ENCODE measurements at regions not wholly inside any gene's neighbourhood (a gene's known extent, or its start where the extent isn't known, plus 50 kb on each side); places are given as distances from the start of the nearest gene placed in this dataset.
"Not testable (repeated sequence)": the region's sequence is repeated elsewhere in the genome, so short reads cannot be mapped to it uniquely, and the experiment has no call there.

DNA sequence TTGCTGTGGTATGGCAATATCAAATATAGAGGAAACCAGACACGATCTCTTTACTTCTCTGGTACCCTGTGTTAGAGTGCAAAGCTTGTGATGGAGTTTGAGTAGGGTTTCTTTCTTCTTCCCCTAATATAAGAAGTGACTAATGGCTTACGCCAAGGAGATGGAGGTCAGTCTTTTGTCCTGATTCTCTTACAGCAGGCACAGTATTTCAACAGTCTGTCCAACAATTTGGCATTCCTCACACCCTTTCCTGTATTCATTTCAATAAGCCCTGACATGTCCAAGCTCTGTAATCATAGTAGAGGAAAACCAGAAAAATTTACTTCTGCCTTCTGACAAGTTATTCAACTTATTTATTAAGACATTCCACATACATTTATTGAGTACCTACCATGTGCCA is 546.2 kb downstream of the TMEM135 start:
- DNase-seq (ENCODE audit: low read depth in 1 of 2, low spot score in 1 of 2), result no peak
- in situ Hi-C loops (cut with HindIII; ENCODE audit: low pct_unique_long_range_greater_than_20kb, low sequenced_read_pairs), result no loop called here
- TF ChIP-seq JUND (IDR thresholded peaks at IDR 0.05; ENCODE audit: low read depth), result no peak

GRCh38 chr11:87575088-87575487 is 537.4 kb downstream of the TMEM135 start:
- no peak for DNase-seq (ENCODE audit: low read depth in 1 of 2, low spot score in 1 of 2)
- in situ Hi-C loops (cut with HindIII; ENCODE audit: low pct_unique_long_range_greater_than_20kb, low sequenced_read_pairs), result no loop called here
- no peak for TF ChIP-seq JUND (IDR thresholded peaks at IDR 0.05; ENCODE audit: low read depth)

DNA sequence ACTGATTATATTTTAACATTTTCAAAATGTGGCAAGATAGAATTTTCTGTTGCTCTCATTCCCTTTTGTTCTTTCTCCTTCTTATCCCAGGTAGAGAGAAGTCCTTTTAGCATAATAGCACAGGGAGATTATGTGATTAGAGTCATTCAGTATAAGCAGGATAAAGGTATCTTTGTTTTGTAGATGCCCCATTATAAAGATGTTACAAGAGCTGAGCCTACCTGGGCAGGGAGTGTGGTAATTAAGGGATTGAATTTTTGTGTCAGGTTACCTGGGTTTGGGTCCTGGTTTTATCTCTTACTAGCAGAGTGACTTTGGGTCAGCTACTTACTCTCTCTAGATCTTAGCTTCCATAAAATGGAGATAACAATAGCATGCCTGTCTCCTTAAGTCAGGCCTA is 536.5 kb downstream of the TMEM135 start:
- TF ChIP-seq JUND (IDR thresholded peaks at IDR 0.05; ENCODE audit: low read depth), result no peak
- no peak for DNase-seq (ENCODE audit: low read depth in 1 of 2, low spot score in 1 of 2)
- in situ Hi-C loops (cut with HindIII; ENCODE audit: low pct_unique_long_range_greater_than_20kb, low sequenced_read_pairs), result no loop called here

GRCh38 chr11:87573708-87574107 is 536.0 kb downstream of the TMEM135 start:
- in situ Hi-C loops (cut with HindIII; ENCODE audit: low pct_unique_long_range_greater_than_20kb, low sequenced_read_pairs), result no loop called here
- no peak for TF ChIP-seq JUND (IDR thresholded peaks at IDR 0.05; ENCODE audit: low read depth)
- DNase-seq (ENCODE audit: low read depth in 1 of 2, low spot score in 1 of 2), result no peak

- no peak for DNase-seq (ENCODE audit: low read depth in 1 of 2, low spot score in 1 of 2)
- in situ Hi-C loops (cut with HindIII; ENCODE audit: low pct_unique_long_range_greater_than_20kb, low sequenced_read_pairs), result no loop called here
- no peak for TF ChIP-seq JUND (IDR thresholded peaks at IDR 0.05; ENCODE audit: low read depth)
Measured at GRCh38 chr11:87572881-87573280, 535.1 kb downstream of the TMEM135 start.

DNA sequence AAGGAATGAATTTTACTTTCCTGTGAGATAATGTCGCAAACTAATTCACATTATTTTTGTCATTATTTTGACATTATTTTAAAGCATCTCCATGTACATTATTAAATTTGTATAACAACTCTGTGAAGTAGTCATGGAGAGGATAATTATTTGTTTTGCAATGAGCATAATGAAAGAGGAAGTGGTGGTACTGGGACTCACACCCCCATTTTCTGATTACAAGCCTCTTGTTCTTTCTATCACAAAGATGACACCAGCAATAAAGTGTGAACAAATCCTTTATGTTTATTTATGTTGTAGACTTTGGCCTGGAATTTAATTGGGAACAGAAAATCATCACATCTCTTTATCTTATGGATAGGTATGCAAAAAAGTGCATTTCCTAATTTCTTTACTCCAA is 522.6 kb downstream of the TMEM135 start:
- no peak for DNase-seq (ENCODE audit: low read depth in 1 of 2, low spot score in 1 of 2)
- TF ChIP-seq JUND (IDR thresholded peaks at IDR 0.05; ENCODE audit: low read depth), result no peak
- in situ Hi-C loops (cut with HindIII; ENCODE audit: low pct_unique_long_range_greater_than_20kb, low sequenced_read_pairs), result no loop called here

- in situ Hi-C loops (cut with HindIII; ENCODE audit: low pct_unique_long_range_greater_than_20kb, low sequenced_read_pairs); DNase-seq (ENCODE audit: low read depth in 1 of 2, low spot score in 1 of 2): not testable (repeated sequence)
Measured at GRCh38 chr11:87559852-87560251, 522.1 kb downstream of the TMEM135 start.

DNA sequence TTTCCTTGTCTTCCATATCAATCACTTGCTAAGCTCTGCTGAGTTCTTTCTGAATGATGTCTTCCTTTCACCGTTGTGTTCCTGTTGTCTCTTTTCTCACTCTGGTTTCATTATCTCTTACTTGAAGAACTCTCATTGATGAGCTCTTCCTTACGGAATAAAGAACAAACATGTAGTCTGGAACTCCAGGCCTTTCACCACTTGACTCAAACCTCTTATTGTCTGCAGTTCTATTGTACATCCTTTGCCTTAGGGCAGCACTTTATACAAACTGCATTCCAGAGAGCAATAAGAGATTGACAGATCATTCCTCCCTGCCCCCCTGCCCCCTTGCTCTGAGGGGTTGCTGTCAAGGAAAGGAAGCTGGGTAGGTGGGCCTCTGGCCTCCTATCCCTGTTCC is 517.4 kb downstream of the TMEM135 start:
- in situ Hi-C loops (cut with HindIII; ENCODE audit: low pct_unique_long_range_greater_than_20kb, low sequenced_read_pairs), result no loop called here
- no peak for TF ChIP-seq JUND (IDR thresholded peaks at IDR 0.05; ENCODE audit: low read depth)
- no peak for DNase-seq (ENCODE audit: low read depth in 1 of 2, low spot score in 1 of 2)

DNA sequence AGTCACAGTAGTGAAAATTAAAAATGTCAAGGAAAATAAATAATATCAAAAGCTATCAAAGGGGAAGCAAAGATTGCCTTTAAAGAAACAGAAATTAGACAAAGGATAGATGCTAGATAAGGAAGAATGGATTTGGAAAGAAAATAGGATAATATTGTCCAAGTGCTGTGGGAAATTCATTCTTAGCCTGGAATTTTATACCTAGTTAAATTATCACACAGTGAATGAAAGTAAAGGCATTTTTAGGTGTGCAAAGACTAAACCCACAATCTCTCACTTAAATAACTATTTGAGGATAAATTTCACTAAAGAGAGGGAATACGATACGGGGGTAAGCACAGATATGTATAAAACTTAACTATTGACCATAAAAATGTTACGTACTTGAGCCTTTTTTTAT is 511.1 kb downstream of the TMEM135 start:
- DNase-seq (ENCODE audit: low read depth in 1 of 2, low spot score in 1 of 2), result no peak
- in situ Hi-C loops (cut with HindIII; ENCODE audit: low pct_unique_long_range_greater_than_20kb, low sequenced_read_pairs), result no loop called here
- no peak for TF ChIP-seq JUND (IDR thresholded peaks at IDR 0.05; ENCODE audit: low read depth)

GRCh38 chr11:87545858-87546257 is 508.1 kb downstream of the TMEM135 start:
- TF ChIP-seq JUND (IDR thresholded peaks at IDR 0.05; ENCODE audit: low read depth), result no peak
- in situ Hi-C loops (cut with HindIII; ENCODE audit: low pct_unique_long_range_greater_than_20kb, low sequenced_read_pairs), result no loop called here
- no peak for DNase-seq (ENCODE audit: low read depth in 1 of 2, low spot score in 1 of 2)

- no peak for TF ChIP-seq JUND (IDR thresholded peaks at IDR 0.05; ENCODE audit: low read depth)
- DNase-seq (ENCODE audit: low read depth in 1 of 2, low spot score in 1 of 2), result no peak
- in situ Hi-C loops (cut with HindIII; ENCODE audit: low pct_unique_long_range_greater_than_20kb, low sequenced_read_pairs), result no loop called here
Measured at GRCh38 chr11:87539596-87539995, 501.9 kb downstream of the TMEM135 start.

- DNase-seq (ENCODE audit: low read depth in 1 of 2, low spot score in 1 of 2), result no peak
- no peak for TF ChIP-seq JUND (IDR thresholded peaks at IDR 0.05; ENCODE audit: low read depth)
- in situ Hi-C loops (cut with HindIII; ENCODE audit: low pct_unique_long_range_greater_than_20kb, low sequenced_read_pairs), result no loop called here
Measured at GRCh38 chr11:87536565-87536964, 498.8 kb downstream of the TMEM135 start.

DNA sequence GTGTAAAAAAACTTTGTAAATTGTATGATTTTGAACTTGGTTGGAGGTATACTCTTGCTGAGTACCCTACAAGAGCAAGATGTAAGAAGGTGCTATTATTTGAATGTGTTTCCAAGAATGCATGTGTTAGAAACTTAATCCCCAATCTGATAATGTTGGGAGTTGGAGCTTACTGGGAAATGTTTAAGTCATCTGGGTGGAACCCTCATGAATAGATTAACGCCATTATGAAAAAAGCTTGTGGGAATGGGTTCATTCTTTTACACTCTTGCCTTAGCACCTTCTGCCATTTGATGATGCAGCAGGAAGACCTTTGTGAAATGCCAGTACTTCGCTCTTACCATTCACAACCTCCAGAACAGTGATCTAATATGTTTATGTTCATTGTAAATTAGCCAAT is 498.3 kb downstream of the TMEM135 start:
- TF ChIP-seq JUND (IDR thresholded peaks at IDR 0.05; ENCODE audit: low read depth), result no peak
- no peak for DNase-seq (ENCODE audit: low read depth in 1 of 2, low spot score in 1 of 2)
- in situ Hi-C loops (cut with HindIII; ENCODE audit: low pct_unique_long_range_greater_than_20kb, low sequenced_read_pairs), result no loop called here

DNA sequence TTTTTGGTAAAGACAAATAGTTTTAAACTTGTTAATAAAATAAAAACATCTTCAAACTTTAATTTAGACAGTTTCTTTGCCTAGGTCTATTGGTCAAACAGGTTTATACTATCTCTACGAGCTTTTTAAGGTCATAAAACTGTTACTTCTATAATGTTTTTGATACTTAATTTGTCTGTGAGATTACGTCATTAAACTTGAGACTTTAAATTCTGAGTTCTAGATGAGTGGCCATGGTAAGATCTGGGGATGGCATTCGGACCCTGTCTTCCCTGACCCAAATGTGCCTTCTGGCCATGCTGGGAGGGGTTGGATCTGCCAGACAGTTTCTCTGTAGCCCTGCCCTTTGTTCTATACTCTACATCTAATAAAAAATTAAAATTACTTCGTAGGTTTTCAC is 497.8 kb downstream of the TMEM135 start:
- in situ Hi-C loops (cut with HindIII; ENCODE audit: low pct_unique_long_range_greater_than_20kb, low sequenced_read_pairs), result no loop called here
- DNase-seq (ENCODE audit: low read depth in 1 of 2, low spot score in 1 of 2), result no peak
- TF ChIP-seq JUND (IDR thresholded peaks at IDR 0.05; ENCODE audit: low read depth), result no peak

GRCh38 chr11:87531835-87532234 is 494.1 kb downstream of the TMEM135 start:
- in situ Hi-C loops (cut with HindIII; ENCODE audit: low pct_unique_long_range_greater_than_20kb, low sequenced_read_pairs), result not testable (repeated sequence)

More at GRCh38 chr11:87531835-87532234, 494.1 kb downstream of the TMEM135 start:
- DNase-seq (ENCODE audit: low read depth in 1 of 2, low spot score in 1 of 2), result not testable (repeated sequence)
